Cardiac fibroblast (primary cell): ENCODE measurements at regions not wholly inside any gene's neighbourhood (a gene's known extent, or its start where the extent isn't known, plus 50 kb on each side); places are given as distances from the start of the nearest gene placed in this dataset.

Source experiments
- DNase-seq, 2 donors: peaks; one replicate each; pipeline versions ENCODE4 v3.0.0 to v3.0.0-alpha.2; 2010; ENCODE audit warnings: low read depth in 2 of 2
- H3K4me3 ChIP-seq, 2 donors: replicated peaks in 1 of 2; 1 replicate in 1 of 2; 2 replicates in 1 of 2; pipeline ENCODE4 v1.5.1; 2011; ENCODE audit warnings: low read depth in 2 of 2, low read length in 2 of 2, mild to moderate bottlenecking in 2 of 2, moderate library complexity in 1 of 2
- TF ChIP-seq, protein P1 (sequence below): IDR thresholded peaks from one replicate; pipeline ENCODE4 v1.5.1; 2011; ENCODE audit warnings: low read depth, mild to moderate bottlenecking, low read length, inconsistent platforms

DNA sequence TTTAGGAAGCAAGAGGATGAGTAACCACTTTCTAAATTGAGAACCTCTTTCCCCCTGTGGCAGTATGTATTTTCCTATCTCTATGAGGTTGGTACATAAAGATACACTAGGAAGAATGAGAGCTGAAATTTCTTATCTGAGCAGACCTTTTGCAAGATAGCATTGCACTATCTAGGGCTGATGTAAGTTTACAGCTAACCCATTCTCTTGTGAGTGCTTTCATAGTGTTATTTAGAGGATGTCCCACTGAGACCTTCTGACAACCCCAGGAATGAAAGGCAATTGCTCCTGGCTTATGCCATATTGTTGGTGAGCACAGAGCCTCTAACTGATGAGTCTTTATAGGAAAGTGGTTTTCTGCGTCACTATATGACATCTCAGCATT, 1209.3 kb upstream of the CDH6 start:
- no peak overlapping the region for H3K4me3 ChIP-seq
- DNase-seq, result no peak
- TF ChIP-seq, protein P1, sequence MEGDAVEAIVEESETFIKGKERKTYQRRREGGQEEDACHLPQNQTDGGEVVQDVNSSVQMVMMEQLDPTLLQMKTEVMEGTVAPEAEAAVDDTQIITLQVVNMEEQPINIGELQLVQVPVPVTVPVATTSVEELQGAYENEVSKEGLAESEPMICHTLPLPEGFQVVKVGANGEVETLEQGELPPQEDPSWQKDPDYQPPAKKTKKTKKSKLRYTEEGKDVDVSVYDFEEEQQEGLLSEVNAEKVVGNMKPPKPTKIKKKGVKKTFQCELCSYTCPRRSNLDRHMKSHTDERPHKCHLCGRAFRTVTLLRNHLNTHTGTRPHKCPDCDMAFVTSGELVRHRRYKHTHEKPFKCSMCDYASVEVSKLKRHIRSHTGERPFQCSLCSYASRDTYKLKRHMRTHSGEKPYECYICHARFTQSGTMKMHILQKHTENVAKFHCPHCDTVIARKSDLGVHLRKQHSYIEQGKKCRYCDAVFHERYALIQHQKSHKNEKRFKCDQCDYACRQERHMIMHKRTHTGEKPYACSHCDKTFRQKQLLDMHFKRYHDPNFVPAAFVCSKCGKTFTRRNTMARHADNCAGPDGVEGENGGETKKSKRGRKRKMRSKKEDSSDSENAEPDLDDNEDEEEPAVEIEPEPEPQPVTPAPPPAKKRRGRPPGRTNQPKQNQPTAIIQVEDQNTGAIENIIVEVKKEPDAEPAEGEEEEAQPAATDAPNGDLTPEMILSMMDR, result no peak

DNA sequence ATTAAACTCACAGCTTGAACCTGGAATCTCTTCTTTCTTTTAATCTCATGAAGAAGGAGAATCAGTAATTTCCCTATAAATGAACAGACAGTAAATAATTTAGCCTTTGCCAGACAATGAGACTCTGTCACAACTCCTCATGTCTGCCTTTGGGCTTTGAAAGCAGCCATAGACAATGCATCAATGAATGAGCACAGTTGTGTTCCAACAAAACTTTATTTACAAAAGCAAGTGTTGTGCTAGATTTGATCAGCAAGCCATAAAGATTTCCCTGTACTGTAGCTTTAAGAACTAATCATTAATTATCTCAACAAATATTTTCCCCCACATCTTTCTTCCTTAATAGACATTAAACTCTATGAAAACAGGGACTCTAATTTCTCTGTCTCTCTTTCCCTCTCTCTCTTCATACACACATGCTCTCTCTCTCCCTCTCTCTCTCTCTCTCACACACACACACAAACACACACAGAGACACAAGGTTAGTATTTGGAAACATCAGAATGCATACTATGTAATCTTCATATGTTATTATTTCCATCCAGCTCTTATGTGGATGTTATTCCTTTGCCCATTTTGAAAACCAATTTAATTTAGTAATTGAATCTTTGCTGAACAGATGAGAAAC, 1209.8 kb upstream of the CDH6 start:
- TF ChIP-seq, protein P1, result no peak
- DNase-seq, result no peak
- no peak overlapping the region for H3K4me3 ChIP-seq

DNA sequence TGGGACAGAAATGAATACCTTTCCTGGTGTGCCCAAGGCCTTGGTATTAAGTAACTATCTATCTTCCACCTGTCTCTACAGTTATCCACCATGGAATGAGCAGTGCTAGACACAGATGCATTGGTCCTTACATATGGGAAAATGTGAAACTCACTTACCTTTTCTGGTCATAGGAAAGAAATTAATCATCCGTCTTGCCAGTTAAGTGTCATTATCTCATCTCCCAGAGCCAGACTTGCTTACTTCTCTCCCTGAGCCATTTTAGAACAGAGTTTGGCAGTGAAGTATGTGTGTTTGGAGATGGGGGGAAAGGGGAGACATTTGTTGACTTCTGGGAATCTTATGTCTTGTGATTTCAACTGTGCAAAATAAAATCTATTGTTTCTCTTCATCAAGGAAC, 1211.0 kb upstream of the CDH6 start:
- no peak for DNase-seq
- TF ChIP-seq, protein P1, result no peak
- no peak overlapping the region for H3K4me3 ChIP-seq

DNA sequence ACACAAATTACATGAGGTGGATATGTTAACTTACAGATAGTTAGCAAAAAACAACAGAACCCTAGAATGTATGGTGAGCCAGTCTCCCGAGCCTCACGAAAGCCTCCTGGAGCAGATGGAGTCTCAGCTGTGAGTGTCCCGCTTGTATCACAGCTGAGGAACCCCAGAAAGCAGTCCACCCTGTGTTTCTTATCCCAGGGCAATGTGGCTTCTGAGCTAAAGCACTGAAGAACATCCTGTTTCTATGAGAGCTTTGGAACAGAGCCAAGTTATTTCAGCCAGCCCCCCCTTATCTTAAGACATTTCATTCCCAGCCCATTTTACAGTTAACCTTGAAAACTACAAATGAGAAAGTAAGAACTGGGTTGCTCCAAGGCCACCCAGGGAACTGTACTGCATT, 1220.9 kb upstream of the CDH6 start:
- no peak overlapping the region for H3K4me3 ChIP-seq
- no peak for DNase-seq
- TF ChIP-seq, protein P1, result no peak

DNA sequence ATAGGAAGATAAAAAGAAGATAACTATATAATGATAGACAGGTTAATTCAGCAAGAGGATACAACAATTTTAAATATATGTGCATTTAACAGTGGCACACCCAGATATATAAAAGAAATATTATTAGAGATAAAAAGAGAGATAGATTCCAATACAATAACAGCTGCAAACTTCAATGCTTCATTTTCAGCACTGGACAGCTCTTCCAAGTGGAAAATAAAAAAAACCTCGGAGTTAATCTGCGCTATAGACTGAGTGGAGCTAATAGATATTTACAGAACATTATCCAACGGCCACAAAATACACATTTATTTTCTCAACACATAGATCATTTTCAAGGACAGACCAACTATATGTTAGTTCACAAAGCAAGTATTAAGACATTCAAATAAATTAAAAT, 1229.5 kb upstream of the CDH6 start:
- DNase-seq, result peak in 1 of 2 donors; percentile 1
- TF ChIP-seq, protein P1, result no peak
- H3K4me3 ChIP-seq, result no peak overlapping the region

DNA sequence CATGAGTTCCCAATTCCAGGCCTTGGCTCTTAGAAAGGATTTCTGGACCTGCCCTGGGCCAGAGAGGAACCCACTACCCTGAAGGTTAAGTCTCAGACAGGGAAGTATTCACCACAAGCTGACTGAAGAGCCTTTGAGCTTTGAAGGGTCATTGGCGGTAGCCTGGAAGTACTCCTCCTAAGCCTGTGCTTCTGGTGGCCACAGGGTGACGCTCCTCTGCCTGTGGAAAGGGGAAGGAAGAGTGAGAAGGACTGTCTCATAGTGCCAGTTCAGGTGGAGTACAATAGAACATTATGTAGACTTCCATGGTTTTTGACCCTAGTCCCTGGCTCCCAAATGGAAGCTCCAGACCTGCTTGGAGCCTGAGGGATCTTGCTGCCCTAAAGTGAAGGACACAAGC, 1233.2 kb upstream of the CDH6 start:
- DNase-seq, result no peak
- TF ChIP-seq, protein P1, result no peak
- H3K4me3 ChIP-seq, result no peak overlapping the region

DNA sequence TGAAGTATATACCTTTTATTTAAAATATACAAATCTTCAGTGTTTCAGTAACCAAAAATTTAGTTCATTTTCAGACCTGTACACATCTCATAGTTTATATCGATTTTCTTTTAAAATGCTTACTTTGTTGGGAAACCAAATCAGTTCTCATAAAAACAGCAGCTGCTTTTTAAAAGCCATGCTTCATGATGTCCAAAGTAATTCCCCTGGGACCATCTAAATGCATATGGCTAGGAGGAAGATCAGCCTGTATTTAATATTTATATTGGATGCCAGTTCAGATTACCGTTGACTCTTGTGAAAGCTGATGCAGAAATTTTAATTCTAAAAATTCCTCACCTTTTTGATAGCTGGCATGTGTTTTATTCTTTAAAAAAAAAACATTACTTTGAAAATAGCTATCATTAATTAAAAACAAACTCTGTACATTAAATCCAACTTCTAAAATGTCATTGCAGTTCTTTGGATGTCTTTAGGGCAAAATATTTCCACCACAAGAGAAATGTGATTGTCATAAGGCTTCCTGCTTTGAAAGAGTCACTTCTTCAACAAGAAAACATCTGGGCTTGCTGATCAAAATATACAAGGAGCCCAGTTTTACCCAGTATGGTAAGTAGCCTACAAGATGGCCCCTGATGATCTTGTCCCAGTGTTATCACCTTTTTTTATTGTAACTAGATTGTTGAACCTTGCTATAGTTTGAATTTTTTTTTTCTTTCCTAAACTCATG, 1242.9 kb upstream of the CDH6 start:
- TF ChIP-seq, protein P1, result no peak
- no peak overlapping the region for H3K4me3 ChIP-seq

More for the DNA sequence above, 1242.9 kb upstream of the CDH6 start:
- no peak for DNase-seq
